GM19239 (cell line): ENCODE measurements at regions not wholly inside any gene's neighbourhood (a gene's known extent, or its start where the extent isn't known, plus 50 kb on each side); places are given as distances from the start of the nearest gene placed in this dataset.
"Not testable (repeated sequence)": the region's sequence is repeated elsewhere in the genome, so short reads cannot be mapped to it uniquely, and the experiment has no call there.

Experiments
- DNase-seq: peaks from one replicate; pipeline ENCODE4 v3.0.0; 2011; ENCODE audit warnings: low spot score; ENCODE audit not compliant: insufficient read length
- FAIRE-seq: peaks from 2 replicates; lab custom pipeline; 2011; peaks lifted over from hg19 to GRCh38; lab: Jason Lieb, UNC

GRCh38 chr9:107789001-107789700, 299.6 kb upstream of the KLF4 start:
- no peak for DNase-seq
- FAIRE-seq: no peak

- DNase-seq (no peak), FAIRE-seq (no peak)
Observed at GRCh38 chr9:107786561-107786960, 297.0 kb upstream of the KLF4 start.

- no peak for DNase-seq
- no peak for FAIRE-seq
Observed at GRCh38 chr9:107784235-107784958, 294.8 kb upstream of the KLF4 start.

GRCh38 chr9:107782789-107783188, 293.2 kb upstream of the KLF4 start:
- no peak for DNase-seq

GRCh38 chr9:107782381-107782780, 292.8 kb upstream of the KLF4 start:
- DNase-seq: no peak
- no peak for FAIRE-seq

More at GRCh38 chr9:107782789-107783188, 293.2 kb upstream of the KLF4 start:
- no peak for FAIRE-seq

GRCh38 chr9:107780960-107781359, 291.4 kb upstream of the KLF4 start:
- FAIRE-seq (no peak), DNase-seq (no peak)

GRCh38 chr9:107779731-107780130, 290.2 kb upstream of the KLF4 start:
- no peak for DNase-seq
- FAIRE-seq: no peak

- DNase-seq (no peak), FAIRE-seq (no peak)
Observed at GRCh38 chr9:107778661-107779060, 289.1 kb upstream of the KLF4 start.

- not testable (repeated sequence) for FAIRE-seq, DNase-seq
Observed at GRCh38 chr9:107774099-107774498, 284.5 kb upstream of the KLF4 start.

- no peak for DNase-seq
- FAIRE-seq: no peak
Observed at GRCh38 chr9:107772988-107773387, 283.4 kb upstream of the KLF4 start.

GRCh38 chr9:107770716-107771115, 281.1 kb upstream of the KLF4 start:
- no peak for FAIRE-seq

GRCh38 chr9:107768224-107768623, 278.7 kb upstream of the KLF4 start:
- FAIRE-seq: no peak
- DNase-seq: no peak

More at GRCh38 chr9:107770716-107771115, 281.1 kb upstream of the KLF4 start:
- DNase-seq: no peak

GRCh38 chr9:107767711-107768110, 278.1 kb upstream of the KLF4 start:
- FAIRE-seq (no peak), DNase-seq (no peak)

- not testable (repeated sequence) for DNase-seq, FAIRE-seq
Observed at GRCh38 chr9:107763469-107763868, 273.9 kb upstream of the KLF4 start.

- no peak for DNase-seq
- no peak for FAIRE-seq
Observed at GRCh38 chr9:107761307-107761706, 271.7 kb upstream of the KLF4 start.

- FAIRE-seq: no peak
Observed at GRCh38 chr9:107760469-107761242, 271.1 kb upstream of the KLF4 start.

GRCh38 chr9:107759823-107760166, 270.2 kb upstream of the KLF4 start:
- no peak for DNase-seq
- FAIRE-seq: no peak

More at GRCh38 chr9:107760469-107761242, 271.1 kb upstream of the KLF4 start:
- DNase-seq: no peak

GRCh38 chr9:107759009-107759822, 269.6 kb upstream of the KLF4 start:
- no peak for DNase-seq
- no peak for FAIRE-seq

- FAIRE-seq: no peak
- DNase-seq: no peak
Observed at GRCh38 chr9:107756091-107756490, 266.5 kb upstream of the KLF4 start.

- FAIRE-seq: no peak
- DNase-seq: no peak
Observed at GRCh38 chr9:107755246-107755645, 265.7 kb upstream of the KLF4 start.
